HG03064 (cell line): ENCODE measurements at regions not wholly inside any gene's neighbourhood (a gene's known extent, or its start where the extent isn't known, plus 50 kb on each side); places are given as distances from the start of the nearest gene placed in this dataset.
"Not testable (repeated sequence)": the region's sequence is repeated elsewhere in the genome, so short reads cannot be mapped to it uniquely, and the experiment has no call there.

Source experiments
- ATAC-seq: cut with Tn5 transposase; IDR thresholded peaks from one replicate; pipeline ENCODE4 v1.9.1; 2021; ENCODE audit warnings: low read depth; ENCODE audit not compliant: unreplicated experiment

GRCh38 chr13:53101883-53102282, 73.3 kb downstream of the OLFM4 start:
- ATAC-seq: no peak

- no peak for ATAC-seq
Observed at GRCh38 chr13:53104136-53104535, 75.5 kb downstream of the OLFM4 start.

- no peak for ATAC-seq
Observed at GRCh38 chr13:53105477-53105876, 76.9 kb downstream of the OLFM4 start.

- ATAC-seq: no peak
Observed at GRCh38 chr13:53105890-53106289, 77.3 kb downstream of the OLFM4 start.

GRCh38 chr13:53110181-53110580, 81.6 kb downstream of the OLFM4 start:
- ATAC-seq: no peak

- no peak for ATAC-seq
Observed at GRCh38 chr13:53110614-53111013, 82.0 kb downstream of the OLFM4 start.

- no peak for ATAC-seq
Observed at GRCh38 chr13:53112522-53112921, 83.9 kb downstream of the OLFM4 start.

GRCh38 chr13:53117048-53117447, 88.4 kb downstream of the OLFM4 start:
- ATAC-seq: not testable (repeated sequence)

GRCh38 chr13:53121131-53121773, 92.6 kb downstream of the OLFM4 start:
- no peak for ATAC-seq

GRCh38 chr13:53121919-53122318, 93.3 kb downstream of the OLFM4 start:
- ATAC-seq: no peak

- no peak for ATAC-seq
Observed at GRCh38 chr13:53123536-53123935, 94.9 kb downstream of the OLFM4 start.

- no peak for ATAC-seq
Observed at GRCh38 chr13:53124623-53125022, 96.0 kb downstream of the OLFM4 start.

GRCh38 chr13:53126841-53127245, 98.2 kb downstream of the OLFM4 start:
- no peak for ATAC-seq

- ATAC-seq: no peak
Observed at GRCh38 chr13:53127373-53127772, 98.8 kb downstream of the OLFM4 start.

- no peak for ATAC-seq
Observed at GRCh38 chr13:53129864-53130393, 101.3 kb downstream of the OLFM4 start.

GRCh38 chr13:53131361-53131760, 102.7 kb downstream of the OLFM4 start:
- no peak for ATAC-seq

- ATAC-seq: no peak
Observed at GRCh38 chr13:53135301-53135700, 106.7 kb downstream of the OLFM4 start.

- no peak for ATAC-seq
Observed at GRCh38 chr13:53136554-53137215, 108.1 kb downstream of the OLFM4 start.

GRCh38 chr13:53137779-53138178, 109.2 kb downstream of the OLFM4 start:
- no peak for ATAC-seq

- no peak for ATAC-seq
Observed at GRCh38 chr13:53138376-53139036, 109.9 kb downstream of the OLFM4 start.

GRCh38 chr13:53141336-53141735, 112.7 kb downstream of the OLFM4 start:
- ATAC-seq: no peak

- ATAC-seq: no peak
Observed at GRCh38 chr13:53142306-53142705, 113.7 kb downstream of the OLFM4 start.
